Mesenchymal stem cell (in vitro differentiated cells and primary cell): ENCODE measurements at regions not wholly inside any gene's neighbourhood (a gene's known extent, or its start where the extent isn't known, plus 50 kb on each side); places are given as distances from the start of the nearest gene placed in this dataset.
A peak's percentile ranks its signal among the peaks of the same experiment; 100 is the strongest.

ENCODE experiments used
- DNase-seq: peaks from one replicate; pipeline ENCODE4 v3.0.0-alpha.2; 2013
- H2AFZ ChIP-seq: one replicate; pipeline ENCODE4 v1.6.1; 2013; ENCODE audit warnings: low read depth, mild to moderate bottlenecking, control low read depth, inconsistent platforms, low read length, moderate library complexity
- H2AK5ac ChIP-seq: 2 replicates; pipeline ENCODE4 v1.6.1; 2013; ENCODE audit warnings: low read length, moderate library complexity, mild to moderate bottlenecking, inconsistent platforms; ENCODE audit not compliant: severe bottlenecking
- H2BK120ac ChIP-seq: one replicate; pipeline ENCODE4 v1.6.1; 2013; ENCODE audit warnings: low read depth, mild to moderate bottlenecking, inconsistent platforms, low read length, moderate library complexity
- H2BK12ac ChIP-seq, 2 experiments: one replicate each; pipeline ENCODE4 v1.6.1; 2013; ENCODE audit warnings: inconsistent platforms in 2 of 2, low read length in 2 of 2, mild to moderate bottlenecking in 2 of 2, moderate library complexity in 2 of 2, control low read depth in 1 of 2
- H2BK15ac ChIP-seq: one replicate; pipeline ENCODE4 v1.6.1; 2013; ENCODE audit warnings: mild to moderate bottlenecking, low read depth, inconsistent platforms; ENCODE audit not compliant: poor library complexity, severe bottlenecking
- H2BK5ac ChIP-seq: 2 replicates; pipeline ENCODE4 v1.6.1; 2013; ENCODE audit warnings: low read depth, mild to moderate bottlenecking, low read length, control low read depth, inconsistent platforms; ENCODE audit not compliant: poor library complexity, severe bottlenecking
- H3K14ac ChIP-seq, 2 experiments: one replicate each; pipeline ENCODE4 v1.6.1; 2013; ENCODE audit warnings: inconsistent platforms in 2 of 2, low read length in 2 of 2, control low read depth in 1 of 2, mild to moderate bottlenecking in 1 of 2, moderate library complexity in 1 of 2
- H3K18ac ChIP-seq, 2 experiments: one replicate each; pipeline ENCODE4 v1.6.1; 2013; ENCODE audit warnings: inconsistent platforms in 2 of 2, low read length in 2 of 2, control low read depth in 1 of 2, low read depth in 1 of 2, mild to moderate bottlenecking in 1 of 2
- H3K23ac ChIP-seq, 2 experiments: one replicate each; pipeline ENCODE4 v1.6.1; 2013; ENCODE audit warnings: inconsistent platforms in 2 of 2, low read length in 2 of 2, mild to moderate bottlenecking in 2 of 2, moderate library complexity in 2 of 2, control low read depth in 1 of 2
- H3K27ac ChIP-seq: 2 replicates; pipeline ENCODE4 v1.5.1; 2013; ENCODE audit warnings: mild to moderate bottlenecking, moderate library complexity, low read length, control low read depth, inconsistent platforms; ENCODE audit not compliant: poor library complexity, severe bottlenecking
- H3K27me3 ChIP-seq, 2 experiments: 2 replicates each; pipeline versions ENCODE4 v1.6.1 to v1.7.0; 2013; ENCODE audit warnings: low read length in 2 of 2, mild to moderate bottlenecking in 2 of 2, moderate library complexity in 2 of 2, control low read depth in 1 of 2, inconsistent platforms in 1 of 2; ENCODE audit not compliant: control insufficient read depth in 1 of 2, insufficient read depth in 1 of 2
- H3K36me3 ChIP-seq, 2 experiments: 2 replicates each; pipeline versions ENCODE4 v1.6.1 to v1.7.0; 2013; ENCODE audit warnings: low read length in 2 of 2, control low read depth in 1 of 2, inconsistent platforms in 1 of 2, low read depth in 1 of 2, mild to moderate bottlenecking in 1 of 2; ENCODE audit not compliant: insufficient read depth in 2 of 2, control insufficient read depth in 1 of 2
- H3K4ac ChIP-seq, 2 experiments: one replicate each; pipeline ENCODE4 v1.6.1; 2013; ENCODE audit warnings: inconsistent platforms in 2 of 2, low read length in 2 of 2, mild to moderate bottlenecking in 2 of 2, moderate library complexity in 2 of 2, control low read depth in 1 of 2, low read depth in 1 of 2
- H3K4me1 ChIP-seq: 2 replicates; pipeline ENCODE4 v1.6.1; 2013; ENCODE audit warnings: low read depth, low read length, control low read depth; ENCODE audit not compliant: control insufficient read depth, insufficient read depth
- H3K4me2 ChIP-seq: 2 replicates; pipeline ENCODE4 v1.6.1; 2013; ENCODE audit warnings: low read length, mild to moderate bottlenecking, inconsistent platforms; ENCODE audit not compliant: poor library complexity, severe bottlenecking
- H3K4me3 ChIP-seq, 2 experiments: 2 replicates each; pipeline versions ENCODE4 v1.5.1 to v1.7.0; 2013; ENCODE audit warnings: low read length in 2 of 2, mild to moderate bottlenecking in 2 of 2, control low read depth in 1 of 2, low read depth in 1 of 2; ENCODE audit not compliant: insufficient read depth in 1 of 2
- H3K79me1 ChIP-seq: replicated peaks from 2 replicates; pipeline ENCODE4 v1.6.1; 2013; ENCODE audit warnings: mild to moderate bottlenecking, control low read depth, low read length, inconsistent platforms; ENCODE audit not compliant: poor library complexity, severe bottlenecking
- H3K9ac ChIP-seq: 2 replicates; pipeline ENCODE4 v1.7.0; 2013; ENCODE audit warnings: mild to moderate bottlenecking, low read length, moderate library complexity
- H3K9me3 ChIP-seq: 2 replicates; pipeline ENCODE4 v1.7.0; 2013; ENCODE audit warnings: mild to moderate bottlenecking, low read length; ENCODE audit not compliant: control insufficient read depth
- H4K8ac ChIP-seq: one replicate; pipeline ENCODE4 v1.6.1; 2013; ENCODE audit warnings: inconsistent platforms, mild to moderate bottlenecking, low read length, moderate library complexity
- H4K91ac ChIP-seq: one replicate; pipeline ENCODE4 v1.6.1; 2013; ENCODE audit warnings: mild to moderate bottlenecking, low read length, inconsistent platforms
- WGBS: methylation state at CpG from one replicate; pipeline ENCODE4 v1.1.7; 2013; ENCODE audit warnings: mixed read lengths; 5-methylcytosine and 5-hydroxymethylcytosine counted together

DNA sequence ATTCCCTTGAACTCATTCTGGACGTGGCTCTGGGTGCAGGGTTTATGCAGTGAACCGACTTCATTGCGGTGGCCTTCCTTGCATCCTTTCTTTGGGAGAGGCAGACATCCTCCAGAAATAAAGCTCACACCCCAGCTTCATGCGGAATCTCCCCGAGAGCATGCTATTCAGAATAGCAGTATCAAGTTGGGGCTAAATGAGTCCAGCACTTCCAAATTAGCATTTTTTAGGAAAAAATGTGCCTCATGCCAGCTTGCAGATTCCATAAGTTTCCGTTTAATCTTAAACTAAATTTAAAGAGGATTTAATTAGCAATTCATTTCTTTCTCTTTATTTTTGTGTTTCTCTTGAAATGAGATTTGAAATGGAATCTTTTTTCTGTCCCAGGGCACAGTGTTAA, 107.4 kb upstream of the HDAC4 start:
- no peak overlapping the region for H3K18ac ChIP-seq
- no peak overlapping the region for H3K9ac ChIP-seq
- H3K23ac ChIP-seq: no peak overlapping the region
- no peak overlapping the region for H2BK120ac ChIP-seq
- no peak overlapping the region for H2AK5ac ChIP-seq
- H3K27me3 ChIP-seq: peaks cover 0 to 55% of the 10 kb centered on the region in 2 experiments
- no peak overlapping the region for H2BK5ac ChIP-seq
- H4K91ac ChIP-seq: no peak overlapping the region
- H3K36me3 ChIP-seq: no peaks in the 10 kb centered on the region
- H3K27ac ChIP-seq: no peak overlapping the region
- DNase-seq: no peak
- no peaks in the 10 kb centered on the region for H3K9me3 ChIP-seq
- H3K4ac ChIP-seq: no peak overlapping the region
- H3K79me1 ChIP-seq: no peaks in the 10 kb centered on the region
- no peak overlapping the region for H2BK12ac ChIP-seq
- no peak overlapping the region for H2BK15ac ChIP-seq
- no peaks in the 10 kb centered on the region for H3K4me1 ChIP-seq
- no peak overlapping the region for H4K8ac ChIP-seq
- H3K14ac ChIP-seq: no peak overlapping the region
- 60% methylated on average over 5 of the region's 6 CpGs for WGBS
- no peak overlapping the region for H3K4me2 ChIP-seq
- no peak overlapping the region for H2AFZ ChIP-seq
- H3K4me3 ChIP-seq: no peak overlapping the region

- Histone ChIP-seq H3K4me1 (no peaks in the 10 kb centered on the region), H3K9me3 (no peaks in the 10 kb centered on the region), H3K9ac (no peak overlapping the region), H2BK12ac (no peak overlapping the region), H3K27me3 (peaks cover 0 to 54% of the 10 kb centered on the region in 2 experiments), H2BK15ac (no peak overlapping the region), H3K36me3 (no peaks in the 10 kb centered on the region), H3K4me3 (peak overlapping the region in 1 of 2 experiments; percentile 20), H2BK5ac (no peak overlapping the region), H2AFZ (no peak overlapping the region), H3K4me2 (no peak overlapping the region), H3K23ac (no peak overlapping the region), H3K14ac (no peak overlapping the region), H3K79me1 (no peaks in the 10 kb centered on the region), H2BK120ac (no peak overlapping the region), H4K8ac (no peak overlapping the region), H3K18ac (no peak overlapping the region), H3K27ac (no peak overlapping the region), H3K4ac (no peak overlapping the region), H4K91ac (no peak overlapping the region), H2AK5ac (no peak overlapping the region)
- DNase-seq: no peak
- 66% methylated on average over 15 of the region's 18 CpGs for WGBS
Observed at GRCh38 chr2:239507576-239508258, 106.9 kb upstream of the HDAC4 start.

- no peaks in the 10 kb centered on the region for H3K4me1 ChIP-seq
- no peak overlapping the region for H2AK5ac ChIP-seq
- H3K4ac ChIP-seq: no peak overlapping the region
- no peak overlapping the region for H3K18ac ChIP-seq
- no peak overlapping the region for H3K14ac ChIP-seq
- no peak overlapping the region for H2BK5ac ChIP-seq
- H2AFZ ChIP-seq: no peak overlapping the region
- no peak overlapping the region for H2BK12ac ChIP-seq
- H3K27me3 ChIP-seq: peaks cover 0 to 54% of the 10 kb centered on the region in 2 experiments
- no peak overlapping the region for H3K23ac ChIP-seq
- no peak overlapping the region for H4K91ac ChIP-seq
- H3K27ac ChIP-seq: no peak overlapping the region
- H3K9ac ChIP-seq: no peak overlapping the region
- no peak for DNase-seq
- no peaks in the 10 kb centered on the region for H3K9me3 ChIP-seq
- H3K79me1 ChIP-seq: no peaks in the 10 kb centered on the region
- H4K8ac ChIP-seq: peak overlapping the region; percentile 13
- WGBS: 84% methylated on average over 19 of the region's 19 CpGs
- H3K36me3 ChIP-seq: no peaks in the 10 kb centered on the region
- H3K4me3 ChIP-seq: no peak overlapping the region
- H2BK120ac ChIP-seq: no peak overlapping the region
- H3K4me2 ChIP-seq: no peak overlapping the region
- H2BK15ac ChIP-seq: no peak overlapping the region
Observed at GRCh38 chr2:239506961-239507360, 106.1 kb upstream of the HDAC4 start.

DNA sequence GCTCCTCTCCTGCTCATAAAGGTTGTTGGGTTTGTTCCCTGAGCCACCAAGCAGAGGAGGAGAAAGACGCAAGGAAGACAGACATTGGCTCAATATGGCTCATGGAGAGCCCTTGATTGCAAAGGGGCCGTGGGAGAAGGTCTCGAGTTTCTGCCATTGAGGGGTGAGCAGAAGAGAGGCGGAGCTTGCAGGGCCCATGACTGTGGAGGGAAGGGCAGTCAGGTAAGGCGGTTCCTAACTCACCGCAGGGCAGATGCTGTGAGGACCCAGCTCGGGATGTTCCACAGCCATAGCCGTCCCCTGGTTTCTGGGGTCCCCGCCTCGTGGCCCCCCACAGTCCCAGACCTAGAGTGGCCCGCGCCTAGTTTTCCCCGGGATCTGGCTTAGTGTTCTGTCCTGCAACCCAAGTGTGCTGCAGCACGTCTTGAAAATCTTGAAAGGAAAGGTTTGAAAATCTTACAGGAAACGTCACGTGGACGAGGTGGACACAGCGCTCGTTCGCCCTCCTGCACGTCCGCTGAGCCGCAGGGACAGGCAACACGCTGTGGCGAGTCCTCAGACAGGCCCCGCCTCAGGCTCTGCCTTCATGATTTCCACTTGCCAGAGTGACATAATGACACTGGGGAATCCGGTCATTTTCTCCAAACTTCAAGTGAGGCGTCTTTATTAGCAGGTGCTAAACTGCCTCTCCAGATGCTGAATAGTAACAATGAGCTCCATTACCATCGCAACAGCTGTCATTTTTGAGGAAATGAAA, 105.5 kb upstream of the HDAC4 start:
- Histone ChIP-seq H2BK12ac (no peak overlapping the region), H2AFZ (no peak overlapping the region), H3K79me1 (no peaks in the 10 kb centered on the region), H3K36me3 (no peaks in the 10 kb centered on the region), H2BK15ac (no peak overlapping the region), H2AK5ac (no peak overlapping the region), H3K27me3 (peaks cover 0 to 56% of the 10 kb centered on the region in 2 experiments), H3K9ac (no peak overlapping the region), H2BK120ac (no peak overlapping the region), H4K91ac (no peak overlapping the region), H3K4me3 (no peak overlapping the region), H3K4me2 (no peak overlapping the region), H4K8ac (no peak overlapping the region), H3K14ac (no peak overlapping the region), H3K4ac (no peak overlapping the region), H3K9me3 (no peaks in the 10 kb centered on the region), H2BK5ac (no peak overlapping the region), H3K4me1 (no peaks in the 10 kb centered on the region), H3K23ac (no peak overlapping the region), H3K27ac (no peak overlapping the region), H3K18ac (no peak overlapping the region)
- no peak for DNase-seq
- 90% methylated on average over 29 of the region's 29 CpGs for WGBS
